ENCODE measurements at regions not wholly inside any gene's neighbourhood (a gene's known extent, or its start where the extent isn't known, plus 50 kb on each side); places are given as distances from the start of the nearest gene placed in this dataset.
"Not testable (repeated sequence)": the region's sequence is repeated elsewhere in the genome, so short reads cannot be mapped to it uniquely, and the experiment has no call there.

GRCh38 chr4:95898226-95898625 is 58.3 kb downstream of the PDHA2 start:
- DNase-seq, result no peak

- DNase-seq, result no peak
These were observed 69.3 kb downstream of the PDHA2 start for GRCh38 chr4:95909211-95909610.

- DNase-seq, result no peak
These were observed 70.9 kb downstream of the PDHA2 start for GRCh38 chr4:95910749-95911148.

- DNase-seq, result no peak
These were observed 81.6 kb downstream of the PDHA2 start for GRCh38 chr4:95921470-95921869.

- no peak for DNase-seq
These were observed 89.7 kb downstream of the PDHA2 start for GRCh38 chr4:95929448-95930064.

- DNase-seq, result no peak
These were observed 99.2 kb downstream of the PDHA2 start for GRCh38 chr4:95939141-95939540.

- DNase-seq, result no peak
These were observed 109.4 kb downstream of the PDHA2 start for GRCh38 chr4:95949136-95949765.

GRCh38 chr4:95949808-95950207 is 109.9 kb downstream of the PDHA2 start:
- no peak for DNase-seq

GRCh38 chr4:95952538-95952937 is 112.6 kb downstream of the PDHA2 start:
- not testable (repeated sequence) for DNase-seq

GRCh38 chr4:95956094-95956493 is 116.2 kb downstream of the PDHA2 start:
- DNase-seq, result no peak

GRCh38 chr4:95957054-95957453 is 117.2 kb downstream of the PDHA2 start:
- no peak for DNase-seq

- no peak for DNase-seq
These were observed 117.9 kb downstream of the PDHA2 start for GRCh38 chr4:95957759-95958158.

GRCh38 chr4:95959182-95959581 is 119.3 kb downstream of the PDHA2 start:
- DNase-seq, result no peak

- no peak for DNase-seq
These were observed 119.7 kb downstream of the PDHA2 start for GRCh38 chr4:95959633-95960032.

- DNase-seq, result no peak
These were observed 123.6 kb downstream of the PDHA2 start for GRCh38 chr4:95963456-95963855.

GRCh38 chr4:95979961-95980876 is 140.3 kb downstream of the PDHA2 start:
- no peak for DNase-seq

GRCh38 chr4:95980877-95981360 is 141.0 kb downstream of the PDHA2 start:
- DNase-seq, result no peak

GRCh38 chr4:95981591-95981990 is 141.7 kb downstream of the PDHA2 start:
- DNase-seq, result no peak

GRCh38 chr4:95982516-95982915 is 142.6 kb downstream of the PDHA2 start:
- DNase-seq, result no peak

GRCh38 chr4:95984081-95984480 is 144.2 kb downstream of the PDHA2 start:
- no peak for DNase-seq

GRCh38 chr4:95985051-95985450 is 145.2 kb downstream of the PDHA2 start:
- no peak for DNase-seq

GRCh38 chr4:95985791-95986550 is 146.1 kb downstream of the PDHA2 start:
- no peak for DNase-seq

GRCh38 chr4:95987851-95988250 is 148.0 kb downstream of the PDHA2 start:
- no peak for DNase-seq
